ENCODE measurements at regions not wholly inside any gene's neighbourhood (a gene's known extent, or its start where the extent isn't known, plus 50 kb on each side); places are given as distances from the start of the nearest gene placed in this dataset.

DNA sequence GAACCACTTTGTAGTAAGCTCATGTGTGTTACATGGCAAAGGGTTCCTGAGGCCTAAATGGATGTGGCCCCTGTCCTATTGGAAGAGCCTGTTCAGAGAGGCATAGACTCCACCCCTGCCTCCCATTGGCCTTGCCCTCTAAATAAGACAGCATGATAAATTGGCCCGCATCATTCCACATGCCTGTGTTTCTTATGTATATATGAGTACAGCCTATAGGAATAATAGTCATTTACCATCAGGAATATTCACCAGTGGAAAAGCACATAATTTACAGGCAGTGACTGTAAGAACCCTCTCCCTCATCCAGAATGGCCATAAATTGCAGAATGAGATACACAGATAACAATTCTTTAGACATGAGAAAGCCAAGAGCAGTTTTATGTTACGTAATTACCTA is 519.5 kb upstream of the DAB1 start:
- H3K4me3 ChIP-seq (ENCODE audit: low read depth, low read length, poor library complexity, severe bottlenecking): no peak overlapping the region
- CTCF ChIA-PET: no interaction called here
- peaks cover 6% of the 10 kb centered on the region for H3K4me1 ChIP-seq (ENCODE audit: insufficient read depth, low read length, poor library complexity, severe bottlenecking)
- no TSS peak for BruUV-seq (replicated peaks)
- H3K27me3 ChIP-seq (replicated peaks; ENCODE audit: insufficient read depth, low read depth, low read length, poor library complexity): no peaks in the 10 kb centered on the region
- no peak for TF ChIP-seq EZH2 (IDR thresholded peaks at IDR 0.05; ENCODE audit: borderline replicate concordance, low read depth, low read length, poor library complexity, severe bottlenecking)
- TF ChIP-seq, protein P1, sequence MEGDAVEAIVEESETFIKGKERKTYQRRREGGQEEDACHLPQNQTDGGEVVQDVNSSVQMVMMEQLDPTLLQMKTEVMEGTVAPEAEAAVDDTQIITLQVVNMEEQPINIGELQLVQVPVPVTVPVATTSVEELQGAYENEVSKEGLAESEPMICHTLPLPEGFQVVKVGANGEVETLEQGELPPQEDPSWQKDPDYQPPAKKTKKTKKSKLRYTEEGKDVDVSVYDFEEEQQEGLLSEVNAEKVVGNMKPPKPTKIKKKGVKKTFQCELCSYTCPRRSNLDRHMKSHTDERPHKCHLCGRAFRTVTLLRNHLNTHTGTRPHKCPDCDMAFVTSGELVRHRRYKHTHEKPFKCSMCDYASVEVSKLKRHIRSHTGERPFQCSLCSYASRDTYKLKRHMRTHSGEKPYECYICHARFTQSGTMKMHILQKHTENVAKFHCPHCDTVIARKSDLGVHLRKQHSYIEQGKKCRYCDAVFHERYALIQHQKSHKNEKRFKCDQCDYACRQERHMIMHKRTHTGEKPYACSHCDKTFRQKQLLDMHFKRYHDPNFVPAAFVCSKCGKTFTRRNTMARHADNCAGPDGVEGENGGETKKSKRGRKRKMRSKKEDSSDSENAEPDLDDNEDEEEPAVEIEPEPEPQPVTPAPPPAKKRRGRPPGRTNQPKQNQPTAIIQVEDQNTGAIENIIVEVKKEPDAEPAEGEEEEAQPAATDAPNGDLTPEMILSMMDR (conservative IDR thresholded peaks at IDR 0.05; ENCODE audit: low read depth, low read length): no peak
- intact Hi-C loops (cut with micrococcal nuclease; ENCODE audit: unreplicated experiment): no loop called here
- H3K9me3 ChIP-seq (ENCODE audit: low read depth, low read length, poor library complexity, severe bottlenecking): no peaks in the 10 kb centered on the region
- no peaks in the 10 kb centered on the region for H3K36me3 ChIP-seq (ENCODE audit: insufficient read depth, low read length, poor library complexity, severe bottlenecking)
- no peak overlapping the region for H3K27ac ChIP-seq (ENCODE audit: low read depth, low read length, poor library complexity, severe bottlenecking)
- DNase-seq (ENCODE audit: low spot score): no peak
- POLR2A ChIA-PET (ENCODE audit: low non-redundant PET): no interaction called here

DNA sequence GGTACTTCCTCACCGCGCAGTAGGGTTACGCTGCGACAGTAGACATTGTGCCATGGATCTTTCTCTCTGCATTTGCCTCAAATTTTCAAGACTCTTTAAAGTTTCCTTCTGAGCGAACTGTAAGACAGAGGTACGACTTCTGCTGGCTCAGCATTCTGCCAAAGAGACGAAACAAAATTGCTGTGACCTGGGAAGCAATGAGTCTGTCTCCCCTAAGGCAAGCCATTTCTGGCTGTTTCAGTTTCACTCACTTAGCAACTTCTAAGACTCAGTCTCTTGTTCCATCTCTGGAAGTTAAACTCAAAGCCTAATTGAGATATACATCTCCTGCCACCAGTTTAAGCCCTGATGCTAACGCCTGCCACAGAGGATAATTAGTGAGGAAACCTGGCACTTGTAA is 510.9 kb upstream of the DAB1 start:
- CTCF ChIA-PET: no interaction called here
- BruUV-seq (replicated peaks): no TSS peak
- no peak for TF ChIP-seq EZH2 (IDR thresholded peaks at IDR 0.05; ENCODE audit: borderline replicate concordance, low read depth, low read length, poor library complexity, severe bottlenecking)
- TF ChIP-seq, protein P1 (conservative IDR thresholded peaks at IDR 0.05; ENCODE audit: low read depth, low read length): no peak
- H3K4me1 ChIP-seq (ENCODE audit: insufficient read depth, low read length, poor library complexity, severe bottlenecking): no peaks in the 10 kb centered on the region
- H3K4me3 ChIP-seq (ENCODE audit: low read depth, low read length, poor library complexity, severe bottlenecking): no peak overlapping the region
- H3K27me3 ChIP-seq (replicated peaks; ENCODE audit: insufficient read depth, low read depth, low read length, poor library complexity): no peaks in the 10 kb centered on the region
- no peaks in the 10 kb centered on the region for H3K9me3 ChIP-seq (ENCODE audit: low read depth, low read length, poor library complexity, severe bottlenecking)
- H3K27ac ChIP-seq (ENCODE audit: low read depth, low read length, poor library complexity, severe bottlenecking): no peak overlapping the region
- DNase-seq (ENCODE audit: low spot score): no peak
- POLR2A ChIA-PET (ENCODE audit: low non-redundant PET): no interaction called here
- intact Hi-C loops (cut with micrococcal nuclease; ENCODE audit: unreplicated experiment): no loop called here
- H3K36me3 ChIP-seq (ENCODE audit: insufficient read depth, low read length, poor library complexity, severe bottlenecking): no peaks in the 10 kb centered on the region

DNA sequence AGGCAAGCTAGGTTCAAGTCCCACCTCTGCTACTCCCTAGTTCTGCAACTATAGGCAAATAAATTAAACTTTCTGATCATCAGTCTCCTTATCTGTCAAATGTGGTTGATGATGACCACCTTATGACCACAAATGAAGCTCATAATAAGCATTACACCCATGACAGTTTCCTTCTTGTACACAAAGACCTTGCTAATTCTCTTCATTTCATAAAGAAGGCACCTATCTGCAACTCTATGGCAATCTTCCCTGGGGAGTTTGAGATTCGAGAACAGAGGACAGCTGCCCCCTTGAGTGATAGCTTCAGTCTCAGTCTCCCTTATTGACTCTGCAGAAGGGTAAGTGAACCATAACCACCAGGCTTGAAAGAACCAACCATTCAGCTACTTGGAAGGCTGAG is 503.1 kb upstream of the DAB1 start:
- CTCF ChIA-PET: no interaction called here
- no peak for DNase-seq (ENCODE audit: low spot score)
- intact Hi-C loops (cut with micrococcal nuclease; ENCODE audit: unreplicated experiment): no loop called here
- no peaks in the 10 kb centered on the region for H3K9me3 ChIP-seq (ENCODE audit: low read depth, low read length, poor library complexity, severe bottlenecking)
- POLR2A ChIA-PET (ENCODE audit: low non-redundant PET): no interaction called here
- TF ChIP-seq EZH2 (IDR thresholded peaks at IDR 0.05; ENCODE audit: borderline replicate concordance, low read depth, low read length, poor library complexity, severe bottlenecking): no peak
- TF ChIP-seq, protein P1 (conservative IDR thresholded peaks at IDR 0.05; ENCODE audit: low read depth, low read length): no peak
- H3K27ac ChIP-seq (ENCODE audit: low read depth, low read length, poor library complexity, severe bottlenecking): no peak overlapping the region
- H3K4me3 ChIP-seq (ENCODE audit: low read depth, low read length, poor library complexity, severe bottlenecking): no peak overlapping the region
- H3K36me3 ChIP-seq (ENCODE audit: insufficient read depth, low read length, poor library complexity, severe bottlenecking): no peaks in the 10 kb centered on the region
- no peaks in the 10 kb centered on the region for H3K27me3 ChIP-seq (replicated peaks; ENCODE audit: insufficient read depth, low read depth, low read length, poor library complexity)
- H3K4me1 ChIP-seq (ENCODE audit: insufficient read depth, low read length, poor library complexity, severe bottlenecking): no peaks in the 10 kb centered on the region
- no TSS peak for BruUV-seq (replicated peaks)
